ENCODE measurements at regions not wholly inside any gene's neighbourhood (a gene's known extent, or its start where the extent isn't known, plus 50 kb on each side); places are given as distances from the start of the nearest gene placed in this dataset.

- in situ Hi-C loops (cut with MboI; ENCODE audit: low sequenced_read_pairs): no loop called here
Observed at GRCh38 chr14:101616202-101616601, 54.9 kb downstream of the DIO3 start.

- in situ Hi-C loops (cut with MboI; ENCODE audit: low sequenced_read_pairs): no loop called here
Observed at GRCh38 chr14:101619484-101619883, 58.2 kb downstream of the DIO3 start.

GRCh38 chr14:101620031-101620788, 58.9 kb downstream of the DIO3 start:
- in situ Hi-C loops (cut with MboI; ENCODE audit: low sequenced_read_pairs): no loop called here

- in situ Hi-C loops (cut with MboI; ENCODE audit: low sequenced_read_pairs): no loop called here
Observed at GRCh38 chr14:101620821-101621785, 59.8 kb downstream of the DIO3 start.

GRCh38 chr14:101622251-101623076, 61.2 kb downstream of the DIO3 start:
- in situ Hi-C loops (cut with MboI; ENCODE audit: low sequenced_read_pairs): no loop called here

GRCh38 chr14:101623077-101623372, 61.7 kb downstream of the DIO3 start:
- in situ Hi-C loops (cut with MboI; ENCODE audit: low sequenced_read_pairs): no loop called here

GRCh38 chr14:101623685-101624444, 62.6 kb downstream of the DIO3 start:
- in situ Hi-C loops (cut with MboI; ENCODE audit: low sequenced_read_pairs): no loop called here

- in situ Hi-C loops (cut with MboI; ENCODE audit: low sequenced_read_pairs): no loop called here
Observed at GRCh38 chr14:101624536-101624935, 63.2 kb downstream of the DIO3 start.

- in situ Hi-C loops (cut with MboI; ENCODE audit: low sequenced_read_pairs): loop anchor here (25.0 kb wide), 1 partner anchor 788 kb away; the partner anchor contains the start of gene MEG3
Observed at GRCh38 chr14:101625336-101626097, 64.2 kb downstream of the DIO3 start.

GRCh38 chr14:101626331-101626730, 65.0 kb downstream of the DIO3 start:
- in situ Hi-C loops (cut with MboI; ENCODE audit: low sequenced_read_pairs): loop anchor here (25.0 kb wide), 1 partner anchor 789 kb away; the partner anchor contains the start of gene MEG3

- in situ Hi-C loops (cut with MboI; ENCODE audit: low sequenced_read_pairs): loop anchor here (25.0 kb wide), 1 partner anchor 791 kb away; the partner anchor contains the start of gene MEG3
Observed at GRCh38 chr14:101627915-101628262, 66.6 kb downstream of the DIO3 start.

GRCh38 chr14:101628471-101628966, 67.2 kb downstream of the DIO3 start:
- in situ Hi-C loops (cut with MboI; ENCODE audit: low sequenced_read_pairs): loop anchor here (25.0 kb wide), 1 partner anchor 791 kb away; the partner anchor contains the start of gene MEG3

- in situ Hi-C loops (cut with MboI; ENCODE audit: low sequenced_read_pairs): loop anchor here (25.0 kb wide), 1 partner anchor 792 kb away; the partner anchor contains the start of gene MEG3
Observed at GRCh38 chr14:101628975-101629374, 67.7 kb downstream of the DIO3 start.

GRCh38 chr14:101630056-101630965, 69.0 kb downstream of the DIO3 start:
- in situ Hi-C loops (cut with MboI; ENCODE audit: low sequenced_read_pairs): loop anchor here (25.0 kb wide), 1 partner anchor 793 kb away; the partner anchor contains the start of gene MEG3

GRCh38 chr14:101631199-101631598, 69.9 kb downstream of the DIO3 start:
- in situ Hi-C loops (cut with MboI; ENCODE audit: low sequenced_read_pairs): loop anchor here (25.0 kb wide), 1 partner anchor 794 kb away; the partner anchor contains the start of gene MEG3

GRCh38 chr14:101631970-101632369, 70.7 kb downstream of the DIO3 start:
- in situ Hi-C loops (cut with MboI; ENCODE audit: low sequenced_read_pairs): loop anchor here (25.0 kb wide), 1 partner anchor 795 kb away; the partner anchor contains the start of gene MEG3

GRCh38 chr14:101632520-101632919, 71.2 kb downstream of the DIO3 start:
- in situ Hi-C loops (cut with MboI; ENCODE audit: low sequenced_read_pairs): loop anchor here (25.0 kb wide), 1 partner anchor 795 kb away; the partner anchor contains the start of gene MEG3

GRCh38 chr14:101633276-101633675, 72.0 kb downstream of the DIO3 start:
- in situ Hi-C loops (cut with MboI; ENCODE audit: low sequenced_read_pairs): loop anchor here (25.0 kb wide), 1 partner anchor 796 kb away; the partner anchor contains the start of gene MEG3

All from HL-60/S4 treated with phorbol 12-myristate 13-acetate at 8.2 ng/mL for 4 days and 3 days (cell line).